Mesendoderm (in vitro differentiated cells): ENCODE measurements at regions not wholly inside any gene's neighbourhood (a gene's known extent, or its start where the extent isn't known, plus 50 kb on each side); places are given as distances from the start of the nearest gene placed in this dataset.

Experiments used
- DNase-seq: peaks from one replicate; pipeline ENCODE4 v3.0.0; 2013
- H2AK5ac ChIP-seq: 2 replicates; pipeline ENCODE4 v1.6.1; 2013; ENCODE audit warnings: low read length, inconsistent platforms
- H2BK120ac ChIP-seq: 2 replicates; pipeline ENCODE4 v1.6.1; 2013; ENCODE audit warnings: low read depth, mild to moderate bottlenecking, low read length, moderate library complexity, mixed read lengths
- H2BK15ac ChIP-seq: replicated peaks from 2 replicates; pipeline ENCODE4 v1.6.1; 2013; ENCODE audit warnings: low read depth, mild to moderate bottlenecking, moderate library complexity
- H2BK5ac ChIP-seq: 2 replicates; pipeline ENCODE4 v1.6.1; 2013; ENCODE audit warnings: low read length, inconsistent platforms
- H3K18ac ChIP-seq: 2 replicates; pipeline ENCODE4 v1.6.1; 2013; ENCODE audit warnings: mild to moderate bottlenecking, low read length, mixed read lengths
- H3K23ac ChIP-seq: one replicate; pipeline ENCODE4 v1.6.1; 2013; ENCODE audit warnings: low read length
- H3K27ac ChIP-seq: 2 replicates; pipeline ENCODE4 v1.5.1; 2013; ENCODE audit warnings: low read depth, mild to moderate bottlenecking, inconsistent platforms, low read length, moderate library complexity
- H3K27me3 ChIP-seq: 2 replicates; pipeline ENCODE4 v1.6.1; 2013; ENCODE audit warnings: low read length, control low read depth, mild to moderate bottlenecking, inconsistent platforms; ENCODE audit not compliant: insufficient read depth, poor library complexity
- H3K36me3 ChIP-seq: 2 replicates; pipeline ENCODE4 v1.6.1; 2013; ENCODE audit warnings: low read length, inconsistent platforms; ENCODE audit not compliant: control insufficient read depth, insufficient read depth
- H3K4ac ChIP-seq: one replicate; pipeline ENCODE4 v1.6.1; 2013; ENCODE audit warnings: low read depth, mild to moderate bottlenecking, low read length, moderate library complexity
- H3K4me1 ChIP-seq: 2 replicates; pipeline ENCODE4 v1.6.1; 2013; ENCODE audit warnings: low read depth, low read length, inconsistent platforms; ENCODE audit not compliant: control insufficient read depth
- H3K4me2 ChIP-seq: 2 replicates; pipeline ENCODE4 v1.6.1; 2013; ENCODE audit warnings: low read length
- H3K4me3 ChIP-seq: 2 replicates; pipeline ENCODE4 v1.5.1; 2013; ENCODE audit warnings: mild to moderate bottlenecking, low read length
- H3K56ac ChIP-seq: one replicate; pipeline ENCODE4 v1.6.1; 2013; ENCODE audit warnings: low read length
- H3K79me1 ChIP-seq: 2 replicates; pipeline ENCODE4 v1.6.1; 2013; ENCODE audit warnings: low read length, inconsistent platforms
- H3K79me2 ChIP-seq: 2 replicates; pipeline ENCODE4 v1.6.1; 2013; ENCODE audit warnings: mild to moderate bottlenecking, low read length; ENCODE audit not compliant: control insufficient read depth, insufficient read depth
- H3K9ac ChIP-seq: 2 replicates; pipeline ENCODE4 v1.6.1; 2013; ENCODE audit warnings: low read length, inconsistent platforms
- H4K5ac ChIP-seq: one replicate; pipeline ENCODE4 v1.6.1; 2013; ENCODE audit warnings: low read length
- H4K8ac ChIP-seq: one replicate; pipeline ENCODE4 v1.6.1; 2013; ENCODE audit warnings: low read depth, mild to moderate bottlenecking, control low read depth, low read length, moderate library complexity
- WGBS: extraction: QIAGEN DNeasy Blood & Tissue Kit; methylation state at CpG from one replicate; pipeline ENCODE4 v1.1.7; 2013; ENCODE audit warnings: low lambda C conversion rate, missing lambda C conversion rate; ENCODE audit not compliant: insufficient coverage; ENCODE audit errors: extremely low coverage; 5-methylcytosine and 5-hydroxymethylcytosine counted together

DNA sequence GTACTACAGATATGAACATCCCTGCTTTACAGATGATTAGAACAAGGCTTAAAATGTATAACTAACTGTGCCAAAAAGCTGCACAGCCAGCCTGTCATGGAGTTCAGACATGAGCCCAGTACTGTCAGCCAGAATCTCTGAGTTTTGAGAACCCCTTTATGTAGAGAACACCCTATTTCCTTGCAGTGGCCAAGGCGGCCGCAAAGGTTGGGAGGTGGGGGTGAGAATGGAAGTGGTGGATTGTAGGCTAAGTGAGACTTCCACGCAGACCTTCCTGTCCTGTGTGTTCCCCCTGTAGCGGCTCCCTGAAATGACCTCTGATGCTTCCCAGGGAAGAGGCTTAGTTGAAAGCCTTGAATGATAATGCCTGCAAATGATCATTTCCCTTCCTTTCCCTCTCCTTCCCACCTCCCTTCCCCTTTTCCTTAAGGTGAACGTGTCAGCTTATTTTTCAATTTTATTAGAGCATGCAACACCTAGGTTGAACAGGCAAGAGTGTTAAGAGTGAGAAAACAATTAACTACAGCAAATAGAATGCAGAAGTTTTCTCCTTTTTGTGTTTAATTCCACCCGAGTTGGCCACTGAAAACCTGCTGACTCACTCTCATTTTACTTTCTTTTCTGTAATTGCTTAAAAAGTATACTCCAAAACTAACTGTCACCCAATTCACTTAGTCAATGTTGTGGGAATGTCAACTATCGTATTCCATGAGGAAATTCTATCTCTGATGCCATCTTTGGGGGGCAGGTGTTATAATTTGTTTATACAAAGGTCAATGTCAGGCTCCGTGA is 167.0 kb upstream of the EDNRB start:
- Histone ChIP-seq H3K27ac (no peak overlapping the region), H3K4me3 (no peak overlapping the region), H3K23ac (no peak overlapping the region), H3K27me3 (no peaks in the 10 kb centered on the region), H4K8ac (no peak overlapping the region), H4K5ac (no peak overlapping the region), H3K4ac (no peak overlapping the region), H3K79me1 (no peaks in the 10 kb centered on the region), H3K36me3 (no peaks in the 10 kb centered on the region), H2BK5ac (no peak overlapping the region), H2BK15ac (no peak overlapping the region), H3K9ac (no peak overlapping the region), H2BK120ac (no peak overlapping the region), H2AK5ac (no peak overlapping the region), H3K79me2 (no peaks in the 10 kb centered on the region), H3K56ac (no peak overlapping the region), H3K4me2 (no peak overlapping the region), H3K18ac (no peak overlapping the region), H3K4me1 (no peaks in the 10 kb centered on the region)
- peak; percentile 12 for DNase-seq
- no CpG with 5 or more reads among the region's 8 CpGs for WGBS

DNA sequence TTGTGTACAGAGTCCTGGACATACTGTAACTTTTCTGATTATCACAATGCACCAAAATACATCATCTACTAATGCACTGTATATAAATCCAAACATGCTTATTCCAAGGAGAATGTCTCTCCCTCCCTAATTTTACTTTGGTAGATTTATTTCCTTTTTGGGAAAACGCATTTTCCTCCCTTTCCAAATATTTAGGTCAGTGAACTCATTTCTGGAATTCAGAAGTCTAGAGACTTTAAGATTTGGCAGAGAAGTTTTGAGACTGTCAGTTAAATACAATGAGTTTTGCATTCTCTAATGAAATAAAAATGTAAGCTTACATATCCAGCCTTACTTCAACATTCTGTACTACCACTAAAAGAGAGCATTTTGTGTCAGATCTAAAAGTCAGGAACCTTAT is 165.8 kb upstream of the EDNRB start:
- Histone ChIP-seq H4K5ac (no peak overlapping the region), H2AK5ac (no peak overlapping the region), H3K18ac (no peak overlapping the region), H3K23ac (no peak overlapping the region), H4K8ac (no peak overlapping the region), H3K27ac (no peak overlapping the region), H3K79me1 (no peaks in the 10 kb centered on the region), H2BK5ac (no peak overlapping the region), H3K56ac (no peak overlapping the region), H2BK15ac (no peak overlapping the region), H3K27me3 (no peaks in the 10 kb centered on the region), H3K4ac (no peak overlapping the region), H3K4me3 (no peak overlapping the region), H2BK120ac (no peak overlapping the region), H3K79me2 (no peaks in the 10 kb centered on the region), H3K4me2 (no peak overlapping the region), H3K9ac (no peak overlapping the region), H3K4me1 (no peaks in the 10 kb centered on the region), H3K36me3 (no peaks in the 10 kb centered on the region)
- no CpG with 5 or more reads among the region's 1 CpG for WGBS
- DNase-seq = no peak

DNA sequence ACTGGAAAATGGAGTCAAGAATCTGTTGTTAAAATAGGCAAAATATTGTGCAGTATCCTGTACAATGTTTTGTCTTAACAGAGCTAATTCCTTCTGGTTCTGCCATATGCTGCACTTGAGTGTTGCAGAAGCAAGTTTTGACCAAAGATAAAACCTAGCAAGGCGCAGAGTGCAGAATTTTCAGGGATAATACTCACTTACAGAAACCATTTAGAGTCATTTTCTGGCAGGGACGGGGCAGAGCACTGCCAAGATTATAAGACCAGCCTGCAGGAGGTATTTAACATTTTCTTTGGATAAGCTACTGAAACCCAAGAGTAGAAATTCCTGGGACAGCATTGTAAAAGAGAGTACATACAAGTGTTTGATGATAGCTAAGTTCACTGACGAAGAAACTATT is 159.5 kb upstream of the EDNRB start:
- H4K8ac ChIP-seq = no peak overlapping the region
- no peak overlapping the region for H3K56ac ChIP-seq
- H4K5ac ChIP-seq = no peak overlapping the region
- no CpG with 5 or more reads among the region's 3 CpGs for WGBS
- no peak overlapping the region for H3K4me2 ChIP-seq
- no peak overlapping the region for H2AK5ac ChIP-seq
- H3K36me3 ChIP-seq = no peaks in the 10 kb centered on the region
- H3K4me1 ChIP-seq = no peaks in the 10 kb centered on the region
- no peak overlapping the region for H3K27ac ChIP-seq
- H3K9ac ChIP-seq = no peak overlapping the region
- H3K4ac ChIP-seq = no peak overlapping the region
- H2BK120ac ChIP-seq = no peak overlapping the region
- H3K79me2 ChIP-seq = no peaks in the 10 kb centered on the region
- no peak overlapping the region for H3K18ac ChIP-seq
- H3K23ac ChIP-seq = no peak overlapping the region
- H3K27me3 ChIP-seq = no peaks in the 10 kb centered on the region
- H3K4me3 ChIP-seq = no peak overlapping the region
- no peaks in the 10 kb centered on the region for H3K79me1 ChIP-seq
- H2BK15ac ChIP-seq = no peak overlapping the region
- DNase-seq = no peak
- H2BK5ac ChIP-seq = no peak overlapping the region

DNA sequence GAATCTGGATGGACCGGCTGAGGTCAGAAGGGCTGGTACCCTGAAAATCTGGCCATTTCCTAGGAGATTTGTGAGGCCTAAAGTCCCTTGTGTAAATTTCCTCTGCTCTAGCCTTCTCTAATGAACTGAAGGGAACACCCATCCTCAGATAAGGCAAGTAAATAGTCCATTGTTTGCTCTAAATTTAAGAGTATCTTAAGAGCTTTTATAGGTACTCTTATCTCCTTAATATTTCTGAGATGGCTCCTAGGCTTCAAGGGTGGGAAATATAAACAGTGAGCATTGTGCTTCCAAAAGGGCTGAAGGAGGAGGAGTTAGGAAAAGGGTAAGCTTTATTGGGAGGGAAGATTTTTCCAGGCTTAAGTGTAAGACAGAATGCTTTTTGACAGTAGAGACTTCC is 148.7 kb upstream of the EDNRB start:
- no peak for DNase-seq
- H3K4ac ChIP-seq = no peak overlapping the region
- H2BK120ac ChIP-seq = no peak overlapping the region
- H4K5ac ChIP-seq = no peak overlapping the region
- H3K27ac ChIP-seq = no peak overlapping the region
- H3K18ac ChIP-seq = no peak overlapping the region
- H2AK5ac ChIP-seq = no peak overlapping the region
- H3K79me2 ChIP-seq = no peaks in the 10 kb centered on the region
- no peaks in the 10 kb centered on the region for H3K4me1 ChIP-seq
- no peak overlapping the region for H3K56ac ChIP-seq
- H3K23ac ChIP-seq = no peak overlapping the region
- H3K27me3 ChIP-seq = no peaks in the 10 kb centered on the region
- H3K4me2 ChIP-seq = no peak overlapping the region
- no CpG with 5 or more reads among the region's 1 CpG for WGBS
- H3K9ac ChIP-seq = no peak overlapping the region
- no peak overlapping the region for H3K4me3 ChIP-seq
- H3K36me3 ChIP-seq = no peaks in the 10 kb centered on the region
- no peak overlapping the region for H2BK5ac ChIP-seq
- no peak overlapping the region for H4K8ac ChIP-seq
- no peaks in the 10 kb centered on the region for H3K79me1 ChIP-seq
- H2BK15ac ChIP-seq = no peak overlapping the region

DNA sequence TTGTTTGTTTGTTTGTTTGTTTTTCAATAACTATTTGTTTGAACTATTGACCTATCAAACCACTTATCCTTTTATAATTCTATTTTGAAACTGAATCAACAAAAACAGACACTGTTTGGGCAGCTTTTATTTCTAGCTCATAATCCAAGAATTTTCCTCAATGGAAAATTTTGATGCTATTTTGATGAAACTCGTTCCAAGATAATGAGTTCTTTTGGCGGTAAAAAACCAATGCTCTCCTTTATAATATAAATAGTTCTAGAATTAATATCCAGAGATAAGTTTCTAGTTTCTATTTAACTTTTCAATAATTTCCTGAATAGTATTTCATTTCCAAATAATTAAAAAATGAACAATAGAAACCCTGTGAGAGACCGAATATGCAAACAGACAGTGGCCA is 146.5 kb upstream of the EDNRB start:
- no peak for DNase-seq
- H3K79me2 ChIP-seq = no peaks in the 10 kb centered on the region
- no peak overlapping the region for H3K18ac ChIP-seq
- no peak overlapping the region for H2BK15ac ChIP-seq
- no peak overlapping the region for H3K4me3 ChIP-seq
- H2BK120ac ChIP-seq = no peak overlapping the region
- no peak overlapping the region for H3K9ac ChIP-seq
- H3K4me1 ChIP-seq = no peaks in the 10 kb centered on the region
- no peak overlapping the region for H2AK5ac ChIP-seq
- H4K8ac ChIP-seq = no peak overlapping the region
- no peak overlapping the region for H3K23ac ChIP-seq
- H2BK5ac ChIP-seq = no peak overlapping the region
- H3K27me3 ChIP-seq = no peaks in the 10 kb centered on the region
- no CpG with 5 or more reads among the region's 3 CpGs for WGBS
- H3K4me2 ChIP-seq = no peak overlapping the region
- H3K56ac ChIP-seq = no peak overlapping the region
- H3K36me3 ChIP-seq = no peaks in the 10 kb centered on the region
- H3K27ac ChIP-seq = no peak overlapping the region
- H4K5ac ChIP-seq = no peak overlapping the region
- H3K4ac ChIP-seq = no peak overlapping the region
- no peaks in the 10 kb centered on the region for H3K79me1 ChIP-seq

DNA sequence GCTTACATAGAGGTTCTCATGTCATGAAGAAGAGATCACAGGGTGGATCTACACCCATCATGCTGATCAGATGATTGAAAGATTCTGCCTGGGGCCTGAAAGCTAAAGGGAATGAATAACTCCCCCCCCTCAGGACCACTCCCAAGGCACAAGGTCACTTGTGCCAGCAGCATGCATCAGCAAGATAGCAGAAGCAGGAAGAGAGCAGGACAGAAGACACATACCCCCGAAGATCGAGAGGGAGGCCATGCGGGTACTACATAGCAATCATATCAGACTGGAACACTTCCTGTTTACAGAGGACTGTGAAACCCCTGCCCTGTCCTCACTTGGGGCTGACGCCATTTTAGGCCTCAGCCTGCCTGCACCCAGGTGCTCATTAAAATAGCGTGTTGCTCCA is 143.2 kb upstream of the EDNRB start:
- no peak overlapping the region for H2BK5ac ChIP-seq
- H4K8ac ChIP-seq = no peak overlapping the region
- no peaks in the 10 kb centered on the region for H3K79me1 ChIP-seq
- no peak overlapping the region for H2BK120ac ChIP-seq
- no peak overlapping the region for H3K18ac ChIP-seq
- H3K9ac ChIP-seq = no peak overlapping the region
- no peak overlapping the region for H2AK5ac ChIP-seq
- H3K4me2 ChIP-seq = no peak overlapping the region
- H3K27ac ChIP-seq = no peak overlapping the region
- H3K56ac ChIP-seq = no peak overlapping the region
- no peaks in the 10 kb centered on the region for H3K36me3 ChIP-seq
- H4K5ac ChIP-seq = no peak overlapping the region
- no peak overlapping the region for H3K4me3 ChIP-seq
- H3K23ac ChIP-seq = no peak overlapping the region
- no peaks in the 10 kb centered on the region for H3K27me3 ChIP-seq
- H2BK15ac ChIP-seq = no peak overlapping the region
- DNase-seq = no peak
- no peaks in the 10 kb centered on the region for H3K79me2 ChIP-seq
- H3K4me1 ChIP-seq = no peaks in the 10 kb centered on the region
- WGBS = no CpG with 5 or more reads among the region's 5 CpGs
- H3K4ac ChIP-seq = no peak overlapping the region
